ENCODE measurements at regions not wholly inside any gene's neighbourhood (a gene's known extent, or its start where the extent isn't known, plus 50 kb on each side); places are given as distances from the start of the nearest gene placed in this dataset.

DNA sequence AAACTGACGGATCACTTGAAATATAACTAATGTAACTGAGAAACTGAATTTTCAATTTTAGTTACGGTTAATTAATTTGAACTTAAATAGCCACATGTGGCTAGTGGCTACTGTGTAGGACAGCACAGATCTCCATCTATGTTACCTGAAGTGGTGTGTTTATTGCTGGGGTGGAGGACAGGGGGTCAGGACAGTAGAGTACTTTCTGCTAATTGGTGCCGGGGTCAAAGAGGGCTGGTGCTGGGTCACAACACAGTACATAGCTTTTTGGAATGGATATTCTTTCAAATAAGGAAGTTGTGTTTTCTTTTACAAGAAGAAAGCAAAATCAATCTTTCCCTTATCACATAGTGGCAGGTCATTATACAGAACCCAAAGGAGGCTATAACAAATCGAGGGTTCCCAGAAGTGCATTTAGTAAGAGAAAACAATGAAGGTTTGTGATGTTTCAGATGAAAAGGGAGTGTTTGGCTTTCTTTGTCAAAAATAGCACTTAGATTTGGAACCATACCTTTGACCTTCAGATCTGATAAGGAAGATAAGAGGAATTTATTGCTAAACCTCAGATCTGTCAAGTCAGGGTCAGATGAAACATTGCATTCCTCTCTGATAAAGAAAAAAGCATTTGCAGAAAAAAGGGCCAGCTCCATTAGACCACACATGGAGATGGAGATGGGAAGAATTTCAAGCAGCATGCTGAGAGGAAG is 384.5 kb downstream of the AASDHPPT start:
- no TSS peak for BruUV-seq (replicated peaks)
- dilution Hi-C loops (cut with MboI; ENCODE audit: extremely low pct_ligation_motif_present, low sequenced_read_pairs) = no loop called here
- Histone ChIP-seq H3K79me2 (ENCODE audit: control insufficient read depth, insufficient read depth, low read length) (no peaks in the 10 kb centered on the region), H3K9ac (replicated peaks; ENCODE audit: extremely low read depth, insufficient read depth, low read length) (no peak overlapping the region), H3K4me3 (replicated peaks in 1 of 3; ENCODE audit: insufficient read depth in 1 of 3, low read depth in 1 of 3, low read length in 3 of 3) (no peak overlapping the region), H3K36me3 (ENCODE audit: control insufficient read depth in 2 of 2, extremely low read depth in 1 of 2, insufficient read depth in 2 of 2, low read length in 2 of 2) (no peaks in the 10 kb centered on the region), H3K27ac (ENCODE audit: insufficient read depth, low read depth, low read length) (no peak overlapping the region), H3K9me3 (replicated peaks; ENCODE audit: control insufficient read depth, insufficient read depth, low read length) (no peaks in the 10 kb centered on the region), H3K4me2 (ENCODE audit: insufficient read depth, low read length) (no peak overlapping the region), H4K20me1 (replicated peaks; ENCODE audit: control insufficient read depth, extremely low read depth, insufficient read depth, low read length) (no peaks in the 10 kb centered on the region), H3K4me1 (ENCODE audit: control insufficient read depth, extremely low read depth, insufficient read depth, low read length) (no peaks in the 10 kb centered on the region), H3K9me1 (replicated peaks; ENCODE audit: control insufficient read depth, extremely low read depth, insufficient read depth, low read length) (no peaks in the 10 kb centered on the region), H2AFZ (ENCODE audit: low read depth, low read length) (no peak overlapping the region), H3K27me3 (ENCODE audit: control insufficient read depth in 2 of 2, insufficient read depth in 2 of 2, low read length in 2 of 2) (no peaks in the 10 kb centered on the region)
- FAIRE-seq (no peak), DNase-seq (ENCODE audit: low read depth, low spot score) (no peak)
- TF ChIP-seq GATA2 (IDR thresholded peaks at IDR 0.05; ENCODE audit: insufficient read depth, insufficient read length, low read depth, low read length) = no peak
- no peak for TF ChIP-seq EZH2 (IDR thresholded peaks at IDR 0.05; ENCODE audit: borderline replicate concordance, low read depth, low read length, severe bottlenecking)
- TF ChIP-seq MYC (IDR thresholded peaks at IDR 0.05; ENCODE audit: low read depth, low read length) = no peak
- no peak for TF ChIP-seq POLR2AphosphoS5 (IDR thresholded peaks at IDR 0.05; ENCODE audit: insufficient read depth, low read depth, low read length)
- no peak for TF ChIP-seq JUN (IDR thresholded peaks at IDR 0.05; ENCODE audit: borderline replicate concordance, insufficient read depth, insufficient read length, low read depth)
- TF ChIP-seq, protein P1, sequence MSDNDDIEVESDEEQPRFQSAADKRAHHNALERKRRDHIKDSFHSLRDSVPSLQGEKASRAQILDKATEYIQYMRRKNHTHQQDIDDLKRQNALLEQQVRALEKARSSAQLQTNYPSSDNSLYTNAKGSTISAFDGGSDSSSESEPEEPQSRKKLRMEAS (IDR thresholded peaks at IDR 0.05; ENCODE audit: insufficient read depth, insufficient read length) = no peak
- no peak for TF ChIP-seq POLR2A (IDR thresholded peaks at IDR 0.05; ENCODE audit: low read depth, low read length)
- TF ChIP-seq, protein P2, sequence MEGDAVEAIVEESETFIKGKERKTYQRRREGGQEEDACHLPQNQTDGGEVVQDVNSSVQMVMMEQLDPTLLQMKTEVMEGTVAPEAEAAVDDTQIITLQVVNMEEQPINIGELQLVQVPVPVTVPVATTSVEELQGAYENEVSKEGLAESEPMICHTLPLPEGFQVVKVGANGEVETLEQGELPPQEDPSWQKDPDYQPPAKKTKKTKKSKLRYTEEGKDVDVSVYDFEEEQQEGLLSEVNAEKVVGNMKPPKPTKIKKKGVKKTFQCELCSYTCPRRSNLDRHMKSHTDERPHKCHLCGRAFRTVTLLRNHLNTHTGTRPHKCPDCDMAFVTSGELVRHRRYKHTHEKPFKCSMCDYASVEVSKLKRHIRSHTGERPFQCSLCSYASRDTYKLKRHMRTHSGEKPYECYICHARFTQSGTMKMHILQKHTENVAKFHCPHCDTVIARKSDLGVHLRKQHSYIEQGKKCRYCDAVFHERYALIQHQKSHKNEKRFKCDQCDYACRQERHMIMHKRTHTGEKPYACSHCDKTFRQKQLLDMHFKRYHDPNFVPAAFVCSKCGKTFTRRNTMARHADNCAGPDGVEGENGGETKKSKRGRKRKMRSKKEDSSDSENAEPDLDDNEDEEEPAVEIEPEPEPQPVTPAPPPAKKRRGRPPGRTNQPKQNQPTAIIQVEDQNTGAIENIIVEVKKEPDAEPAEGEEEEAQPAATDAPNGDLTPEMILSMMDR (IDR thresholded peaks at IDR 0.05; ENCODE audit: extremely low read depth in 1 of 2, insufficient read depth in 1 of 2, low read depth in 1 of 2, low read length in 2 of 2) = no peak
- no peak for TF ChIP-seq FOS (IDR thresholded peaks at IDR 0.05; ENCODE audit: borderline replicate concordance, insufficient read depth, low read length)
- POLR2A ChIA-PET = no interaction called here
- CTCF ChIA-PET = no interaction called here
- intact Hi-C loops (cut with micrococcal nuclease) = no loop called here

All from endothelial cell of umbilical vein (primary cell).